NCI-H2107 treated with DMSO at 0.1 percent for 48 hours (cell line): ENCODE measurements at regions not wholly inside any gene's neighbourhood (a gene's known extent, or its start where the extent isn't known, plus 50 kb on each side); places are given as distances from the start of the nearest gene placed in this dataset.

ENCODE experiments used
- DNase-seq: peaks from one replicate; lab custom pipeline; 2025; ENCODE audit not compliant: unreplicated experiment; lab: John Stamatoyannopoulos, UW

DNA sequence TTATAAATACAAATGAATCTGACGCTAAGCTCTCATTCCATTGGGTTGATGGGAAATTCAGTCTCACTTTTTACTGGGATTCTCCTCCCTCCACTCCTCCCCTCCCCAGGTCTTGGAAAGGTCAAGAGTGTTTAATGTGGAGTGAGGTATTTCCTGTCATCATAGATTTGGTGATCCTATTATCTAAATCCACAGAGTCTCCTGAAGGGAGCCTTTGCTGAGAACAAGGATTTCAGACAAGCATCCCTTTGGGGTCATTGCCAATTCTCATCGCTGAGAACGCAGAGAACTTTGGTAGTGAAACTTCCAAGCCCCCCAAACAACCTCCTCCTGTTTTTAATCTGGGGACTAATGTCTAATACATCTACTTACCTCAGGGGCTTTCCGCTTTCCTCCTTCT is 297.9 kb downstream of the OTOL1 start:
- DNase-seq: no peak

DNA sequence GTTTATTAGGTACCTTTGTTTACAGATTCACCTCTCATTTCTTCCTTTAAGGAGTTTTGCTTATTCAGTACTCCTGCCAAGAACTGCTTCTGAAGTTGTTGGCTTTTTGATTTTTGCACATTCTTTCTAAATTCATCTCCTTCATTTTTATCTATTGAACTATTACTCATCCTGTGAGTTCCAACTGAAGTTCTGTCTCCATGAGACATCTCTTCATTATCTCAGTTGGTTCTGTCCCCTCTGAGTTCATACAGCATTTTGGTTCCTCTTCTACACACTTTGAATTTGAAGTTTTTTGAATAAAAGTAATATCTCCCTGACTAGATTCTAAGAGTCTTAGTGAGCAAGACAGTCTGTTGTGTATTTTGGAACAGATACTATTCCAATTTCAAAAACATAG is 299.7 kb downstream of the OTOL1 start:
- DNase-seq: no peak

DNA sequence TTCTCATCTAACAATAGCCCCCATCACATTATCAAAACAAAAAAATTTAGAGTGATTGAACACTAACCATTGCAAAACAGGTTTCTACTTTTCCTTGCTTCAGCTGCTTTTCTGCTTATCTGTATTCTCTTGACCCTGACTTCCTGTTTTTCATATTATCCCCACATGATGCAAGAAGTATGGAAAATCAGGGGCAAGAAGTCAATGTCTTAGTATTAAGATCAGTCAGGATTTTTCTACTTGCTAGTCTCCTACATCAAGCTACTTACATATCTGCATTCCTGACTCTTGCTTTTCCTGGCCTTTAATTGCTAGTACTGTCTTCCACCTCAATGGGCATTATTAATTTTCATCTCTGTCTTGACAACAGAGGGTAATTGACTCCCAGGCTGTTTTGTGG is 300.2 kb downstream of the OTOL1 start:
- no peak for DNase-seq

DNA sequence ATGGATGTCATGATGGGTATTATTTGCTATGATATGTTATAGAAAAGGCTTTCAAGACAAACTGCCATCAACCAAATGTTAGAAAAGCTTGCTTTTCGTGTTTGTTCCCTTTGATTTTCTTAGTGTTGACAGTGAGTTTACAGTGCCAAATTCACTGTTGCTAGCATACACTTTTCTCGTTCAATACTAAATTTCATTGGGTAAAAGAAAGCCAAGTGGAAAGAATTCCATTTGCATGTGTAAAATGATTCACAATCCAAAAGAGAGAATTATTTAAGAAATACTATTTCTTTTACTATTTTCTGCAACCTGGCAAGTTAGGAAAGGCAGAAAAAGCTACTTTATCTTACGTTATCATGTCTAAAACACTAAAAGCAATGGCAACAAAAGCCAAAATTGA is 301.4 kb downstream of the OTOL1 start:
- DNase-seq: no peak

DNA sequence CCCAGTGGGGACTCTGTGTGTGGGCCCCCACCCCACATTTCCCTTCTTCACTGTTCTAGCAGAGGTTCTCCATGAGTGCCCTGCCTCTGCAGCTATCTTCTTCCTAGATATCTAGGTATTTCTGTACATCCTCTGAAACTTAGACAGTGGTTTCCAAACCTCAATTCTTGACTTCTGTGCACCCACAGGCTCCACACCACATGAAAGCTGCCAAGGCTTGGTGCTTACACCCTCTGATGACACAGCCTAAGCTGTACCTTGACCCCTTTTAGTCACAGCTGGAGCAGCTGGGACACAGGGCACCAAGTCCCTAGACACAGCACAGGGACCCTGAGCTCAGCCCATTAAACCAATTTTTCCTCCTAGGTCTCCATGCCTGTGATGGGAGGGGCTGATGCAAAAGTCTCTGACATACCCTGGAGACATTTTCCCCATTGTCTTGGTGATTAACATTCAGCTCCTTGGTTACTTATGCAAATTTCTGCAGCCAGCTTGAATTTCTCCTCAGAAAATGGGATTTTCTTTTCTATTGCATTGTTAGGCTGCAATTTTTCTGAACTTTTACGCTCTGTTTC is 304.5 kb downstream of the OTOL1 start:
- DNase-seq: no peak

DNA sequence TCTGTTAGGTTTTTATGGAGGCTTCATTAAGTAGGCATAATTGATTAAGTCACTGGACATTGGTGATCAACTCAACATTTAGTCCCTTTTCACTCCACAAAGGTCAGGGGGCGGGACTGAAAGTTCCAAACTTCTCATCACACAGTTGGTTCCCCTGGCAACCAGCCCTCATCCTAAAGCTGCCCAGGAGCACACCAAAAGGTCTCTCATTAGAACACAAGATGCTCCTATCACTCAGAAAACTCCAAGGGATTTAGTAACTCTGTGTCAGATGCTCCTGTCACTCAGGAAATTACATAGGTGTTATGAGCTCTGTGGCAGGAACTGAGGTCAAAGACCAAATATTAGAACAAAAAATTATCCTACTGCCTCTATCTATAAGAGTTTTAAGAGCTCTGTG is 321.5 kb downstream of the OTOL1 start:
- no peak for DNase-seq

DNA sequence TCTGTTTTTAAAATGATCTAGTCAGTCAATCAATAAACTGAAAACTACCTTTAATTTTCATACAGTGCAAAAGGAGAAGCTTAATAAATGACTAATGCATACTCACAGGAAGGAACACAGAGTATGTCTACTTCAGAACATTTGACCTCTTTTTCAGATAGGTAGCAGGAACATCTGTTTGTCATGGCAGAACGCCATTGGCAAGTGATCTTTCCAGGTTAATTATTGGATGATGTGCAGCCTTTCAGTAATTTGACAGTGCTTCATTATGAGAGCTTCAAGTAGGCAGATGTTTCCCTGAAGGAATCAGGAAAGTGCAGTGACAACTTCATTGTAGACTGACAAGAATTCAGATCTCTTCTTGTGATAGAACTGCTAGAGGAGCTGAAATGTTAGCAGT is 325.0 kb downstream of the OTOL1 start:
- DNase-seq: no peak

DNA sequence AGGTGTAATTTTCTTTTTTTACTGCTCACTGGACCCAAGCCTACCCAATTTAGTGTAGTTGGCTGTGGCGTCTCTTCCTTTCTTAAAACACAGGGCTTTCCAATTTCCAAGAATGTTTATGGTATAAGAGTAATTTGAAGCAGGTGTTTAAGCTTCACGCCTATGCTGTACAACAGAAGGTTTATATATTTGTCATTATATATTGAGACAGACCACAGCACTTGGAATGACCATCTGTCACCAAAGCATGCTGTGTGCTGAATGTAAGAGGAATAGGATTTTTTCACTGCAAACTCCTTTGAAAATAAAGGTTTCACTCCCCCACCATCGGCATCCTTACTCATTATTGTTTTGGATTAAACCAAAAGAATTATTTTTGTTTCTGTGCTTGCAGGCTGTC is 325.7 kb downstream of the OTOL1 start:
- DNase-seq: no peak

DNA sequence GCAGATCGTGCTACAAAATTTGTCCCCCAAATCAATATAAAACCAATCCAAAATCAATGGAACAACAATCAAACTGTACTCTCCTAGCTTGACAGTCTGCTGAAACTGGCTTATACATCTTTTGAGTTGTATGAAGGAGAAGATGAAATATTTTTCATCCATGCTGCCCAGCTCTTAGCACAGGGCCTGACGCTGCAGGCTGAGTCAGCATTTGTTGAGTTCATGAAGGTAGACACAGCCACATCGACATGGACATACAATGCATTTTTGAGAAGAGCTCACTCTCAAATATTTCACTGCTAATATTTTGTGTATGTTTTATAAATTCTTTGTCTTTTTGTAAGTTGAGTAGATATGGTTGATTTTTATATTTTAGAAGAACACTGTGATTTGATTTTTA is 327.3 kb downstream of the OTOL1 start:
- no peak for DNase-seq

DNA sequence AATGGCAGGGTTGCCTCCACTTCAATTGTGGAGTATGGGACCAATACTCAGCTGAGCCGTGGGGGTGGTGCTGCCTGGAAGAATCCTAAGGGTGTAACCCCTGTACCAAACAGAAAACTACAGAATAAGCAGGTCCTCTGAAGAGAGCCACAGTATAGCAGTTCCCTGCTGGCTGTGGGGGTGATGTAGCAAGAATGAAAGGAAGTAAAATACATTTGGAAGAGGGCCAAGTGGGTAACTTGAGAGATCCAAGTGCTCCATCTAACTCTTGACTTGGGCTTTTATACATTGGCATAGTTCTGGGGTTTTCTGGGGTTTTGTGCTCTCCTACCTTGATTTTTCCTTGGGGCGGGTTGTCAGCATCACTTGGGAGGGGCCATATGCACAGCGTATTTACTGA is 341.4 kb downstream of the OTOL1 start:
- no peak for DNase-seq

DNA sequence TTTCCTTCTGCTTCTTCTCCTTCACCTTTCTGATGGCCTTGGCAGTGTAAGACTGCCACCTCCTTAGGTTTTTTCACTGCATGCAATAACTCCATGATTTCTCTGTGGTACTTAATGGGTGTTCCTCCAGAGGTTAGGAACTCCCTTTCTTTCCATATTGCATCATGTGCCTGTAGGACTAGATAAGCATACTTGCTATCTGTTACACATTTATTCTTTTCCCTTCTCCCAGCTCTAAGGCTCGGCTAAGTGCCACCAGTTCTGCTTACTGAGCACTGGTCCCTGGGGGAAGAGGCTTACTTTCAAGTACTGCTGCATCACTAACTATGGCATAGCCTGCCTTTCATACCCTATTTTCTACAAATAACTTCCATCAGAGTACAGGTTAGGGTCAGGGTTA is 351.8 kb downstream of the OTOL1 start:
- DNase-seq: no peak

DNA sequence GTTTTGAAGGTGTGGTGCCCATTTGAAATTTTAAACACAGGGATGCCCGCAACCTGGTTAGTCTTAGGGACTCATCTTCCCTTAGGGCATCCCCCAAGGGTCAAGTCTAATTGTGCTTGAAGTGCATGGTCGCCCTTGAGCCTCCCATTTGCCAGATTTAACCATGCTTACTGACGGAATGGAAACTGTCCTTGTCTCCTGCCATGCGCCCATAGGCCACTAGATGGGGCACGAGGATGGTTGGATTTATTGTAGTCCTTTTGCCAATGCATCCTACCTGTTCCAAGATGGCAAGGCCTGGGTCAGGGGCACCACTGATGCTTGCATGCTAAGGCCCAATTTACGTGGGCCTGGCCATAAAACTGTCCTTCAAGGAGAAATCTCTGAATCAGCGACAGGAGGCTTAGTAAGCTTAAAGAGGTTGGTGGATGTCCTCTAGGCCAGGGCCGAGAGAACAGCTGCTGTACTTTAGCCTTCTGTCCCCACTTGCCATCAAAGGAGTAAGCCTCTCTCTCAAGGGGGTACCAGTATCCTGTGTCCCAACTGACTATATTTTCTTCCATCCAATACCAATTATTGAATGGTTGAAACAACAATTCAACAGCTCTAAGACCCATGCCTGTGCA is 355.4 kb downstream of the OTOL1 start:
- no peak for DNase-seq

DNA sequence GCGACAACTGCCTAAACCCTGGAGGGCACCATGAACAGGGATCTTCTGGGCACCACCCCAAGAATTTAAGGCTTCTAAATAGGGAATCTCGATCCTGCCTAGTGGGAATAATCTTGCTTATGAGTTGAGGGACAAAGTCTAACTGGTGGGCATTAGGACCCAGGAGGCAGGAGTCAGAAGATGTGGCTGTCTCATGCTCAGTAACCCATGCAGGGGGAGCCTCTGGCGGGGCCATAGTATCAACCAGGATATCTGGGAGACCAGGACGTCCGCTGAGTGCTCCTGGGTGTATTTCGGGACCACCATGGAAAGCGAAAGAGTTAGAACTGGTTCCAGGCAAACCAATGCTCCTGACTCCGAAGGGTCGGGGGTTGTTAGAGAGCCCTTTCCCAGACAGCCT is 356.1 kb downstream of the OTOL1 start:
- no peak for DNase-seq

DNA sequence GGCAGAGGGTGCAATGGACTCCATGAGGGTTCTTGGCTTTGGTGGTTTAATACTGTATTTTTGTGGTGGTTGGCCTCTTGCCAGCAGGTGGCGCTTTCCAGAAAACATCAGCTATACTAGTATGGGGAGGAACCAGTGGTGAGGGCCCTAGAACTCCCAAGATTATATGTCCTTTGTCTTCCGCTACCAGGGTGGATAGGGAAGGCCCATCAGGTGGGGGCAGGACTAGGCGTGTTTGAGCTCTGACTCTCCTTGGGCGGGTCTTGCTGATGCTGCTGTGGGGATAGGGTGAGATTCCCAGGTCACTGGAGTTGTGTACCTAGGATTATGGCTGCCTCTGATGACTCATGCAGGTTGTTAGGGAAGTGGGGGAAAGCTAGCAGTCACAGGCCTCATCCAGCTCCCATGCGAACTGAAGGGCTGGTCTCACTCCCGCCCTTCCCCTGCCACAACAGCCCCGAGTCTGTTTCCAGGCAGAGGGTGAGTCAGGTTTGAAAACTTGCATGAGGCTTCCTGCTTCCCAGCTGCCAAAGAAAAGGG is 357.7 kb downstream of the OTOL1 start:
- no peak for DNase-seq

DNA sequence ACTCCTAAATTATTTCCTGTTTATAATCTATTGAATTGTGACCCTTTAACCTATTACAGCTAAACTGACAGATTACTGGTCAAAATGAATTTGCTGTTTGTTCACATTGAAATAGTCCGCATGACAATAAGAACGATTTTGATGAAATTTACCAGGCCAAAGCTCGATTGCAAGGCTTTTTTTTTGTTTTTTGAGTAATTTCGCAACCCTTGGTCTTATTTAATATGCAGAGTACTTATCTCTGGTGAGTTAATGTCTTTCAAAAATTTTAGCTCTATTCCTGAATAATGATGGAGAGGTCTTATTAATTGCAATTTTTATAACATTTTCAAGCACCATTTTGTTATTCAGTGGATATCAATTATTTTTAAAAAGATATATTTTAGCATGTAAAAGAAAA is 362.4 kb downstream of the OTOL1 start:
- DNase-seq: no peak

DNA sequence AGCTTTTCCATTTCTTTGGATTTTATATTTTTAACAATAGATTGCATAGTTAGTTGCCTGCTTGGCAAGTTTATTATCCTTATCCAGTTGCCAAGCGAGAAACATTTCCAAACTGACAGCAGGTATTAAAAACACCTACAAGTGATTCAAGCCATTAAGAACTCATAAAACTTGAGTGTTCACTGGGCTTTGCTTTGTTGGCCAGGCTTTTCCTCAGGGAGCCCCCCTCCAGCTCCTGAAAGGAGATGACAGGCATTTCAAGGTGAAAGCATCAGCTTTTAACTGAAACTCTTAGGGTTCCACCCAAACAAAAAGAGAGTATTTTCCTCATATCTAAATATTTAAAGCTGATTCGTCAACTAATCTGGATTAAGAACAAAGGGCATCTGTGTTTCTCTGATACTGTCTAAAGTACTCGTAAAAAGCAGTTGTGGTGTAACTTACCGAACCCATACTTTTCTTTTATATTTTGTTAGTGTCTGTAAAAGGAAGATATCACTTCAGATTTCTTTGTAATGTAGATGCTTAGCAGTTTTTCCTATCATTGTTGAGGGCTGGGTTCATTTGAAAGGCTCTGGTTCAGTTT is 363.4 kb downstream of the OTOL1 start:
- DNase-seq: no peak

DNA sequence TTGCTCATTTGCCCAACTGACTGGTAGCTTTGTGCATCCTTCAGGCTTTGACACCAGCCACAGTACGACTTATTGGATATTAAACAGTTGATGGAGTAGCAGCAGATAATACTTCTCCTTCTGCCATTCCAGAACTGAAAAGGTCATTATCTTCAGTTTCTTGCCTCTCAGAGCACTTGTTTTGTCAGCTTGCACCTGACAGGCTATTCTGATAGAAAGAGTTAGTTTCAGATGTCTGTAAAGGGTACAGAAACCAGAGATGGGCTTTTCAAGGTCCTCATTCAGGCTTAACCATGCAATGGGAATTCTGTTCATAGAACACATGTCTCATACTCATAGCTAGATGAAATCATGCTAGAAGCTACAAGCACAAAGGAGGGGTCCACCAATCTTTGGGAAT is 367.2 kb downstream of the OTOL1 start:
- no peak for DNase-seq

DNA sequence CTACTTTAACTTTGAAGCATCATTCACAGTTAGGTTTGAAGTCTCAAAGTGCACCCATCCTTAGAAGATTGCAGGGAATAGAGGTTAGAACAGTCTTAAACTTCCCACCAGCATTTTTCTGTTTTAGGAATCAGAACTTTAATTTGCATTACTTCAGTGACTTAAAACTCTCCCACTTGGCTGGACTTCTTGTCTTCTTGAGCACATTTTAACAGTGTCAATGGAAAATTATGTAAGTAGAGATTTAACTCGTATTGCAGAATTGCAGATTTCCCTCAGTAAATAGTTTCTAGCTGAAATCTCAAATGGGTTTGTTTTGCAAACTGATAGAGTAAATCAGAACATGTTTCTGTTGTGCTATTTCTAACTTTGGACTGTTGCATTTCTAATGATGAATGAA is 369.6 kb downstream of the OTOL1 start:
- DNase-seq: no peak

DNA sequence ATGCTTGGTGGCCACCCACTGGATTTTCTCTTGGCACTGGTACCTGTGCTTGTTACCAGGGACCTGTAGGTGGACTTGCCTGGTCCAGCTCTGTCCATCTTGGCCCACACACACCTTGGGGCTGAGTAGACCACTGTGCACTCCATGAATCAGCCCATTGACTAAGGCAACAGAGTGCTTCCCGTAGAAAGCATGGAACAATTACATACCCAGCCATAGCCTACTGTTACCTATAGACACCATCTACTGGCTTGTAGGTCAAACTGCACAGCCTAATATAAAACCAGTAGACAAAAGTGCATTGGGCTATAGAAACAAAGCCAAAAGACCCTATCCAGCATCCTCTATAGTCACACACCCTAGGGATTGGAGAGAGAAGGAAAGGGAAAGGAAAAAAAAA is 378.9 kb downstream of the OTOL1 start:
- DNase-seq: no peak

DNA sequence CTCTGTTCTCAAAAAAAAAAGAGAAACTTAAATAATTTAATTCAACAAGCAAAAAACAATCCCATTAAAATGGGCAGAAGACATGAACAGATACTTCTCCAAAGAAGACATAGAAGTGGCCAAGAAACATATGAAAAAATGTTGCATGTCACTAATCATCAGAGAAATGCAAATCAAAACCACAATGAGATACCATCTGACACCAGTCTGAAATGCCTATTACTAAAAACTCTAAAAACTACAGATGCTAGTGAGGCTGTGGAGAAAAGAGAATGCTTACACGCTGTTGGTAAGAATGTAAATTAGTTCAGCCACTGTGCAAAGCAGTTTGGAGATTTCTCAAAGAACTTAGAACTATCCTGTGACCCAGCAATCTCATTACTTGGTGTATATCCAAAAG is 382.9 kb downstream of the OTOL1 start:
- no peak for DNase-seq

DNA sequence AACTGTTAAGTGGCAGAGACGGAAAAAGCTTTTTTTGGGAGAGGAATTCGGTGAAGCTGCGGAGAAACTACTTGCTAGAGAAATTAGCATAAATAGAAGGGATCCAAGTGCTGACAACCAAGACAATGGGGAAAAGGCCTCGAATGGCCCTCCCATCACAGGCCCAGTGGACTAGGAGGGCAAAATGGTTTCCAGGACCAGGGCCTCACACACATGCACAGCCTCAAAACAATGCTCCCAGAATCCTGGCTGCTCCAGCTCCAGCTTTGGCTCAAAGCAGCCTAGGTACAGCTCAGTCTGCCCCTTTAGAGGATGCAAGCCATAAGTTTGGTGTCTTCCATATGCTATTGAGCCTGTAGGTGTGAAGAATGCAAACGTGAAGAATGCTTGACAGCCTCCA is 388.2 kb downstream of the OTOL1 start:
- DNase-seq: no peak

DNA sequence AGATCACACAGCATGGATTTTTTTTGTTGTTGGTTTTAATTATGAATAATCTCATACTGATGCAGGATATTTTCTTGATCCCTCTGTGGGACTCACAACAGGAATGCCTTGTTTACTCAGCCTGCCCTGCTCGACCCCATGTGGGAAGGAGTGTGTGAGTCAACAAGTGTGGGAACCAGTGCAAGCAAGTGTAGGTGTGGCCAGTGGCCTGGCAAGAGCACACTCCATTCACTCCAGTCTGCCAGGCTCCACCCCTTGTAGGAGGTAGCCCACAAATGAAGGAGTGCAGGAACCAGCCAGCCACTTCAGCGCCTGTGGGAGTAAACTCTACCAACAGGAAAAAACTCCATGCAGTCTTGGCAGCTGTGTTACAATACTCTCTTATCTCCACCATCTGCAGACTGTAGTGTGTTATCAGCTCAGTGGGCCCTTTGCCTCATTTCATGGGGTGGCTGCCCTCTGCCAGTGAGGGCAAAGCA is 393.6 kb downstream of the OTOL1 start:
- no peak for DNase-seq

DNA sequence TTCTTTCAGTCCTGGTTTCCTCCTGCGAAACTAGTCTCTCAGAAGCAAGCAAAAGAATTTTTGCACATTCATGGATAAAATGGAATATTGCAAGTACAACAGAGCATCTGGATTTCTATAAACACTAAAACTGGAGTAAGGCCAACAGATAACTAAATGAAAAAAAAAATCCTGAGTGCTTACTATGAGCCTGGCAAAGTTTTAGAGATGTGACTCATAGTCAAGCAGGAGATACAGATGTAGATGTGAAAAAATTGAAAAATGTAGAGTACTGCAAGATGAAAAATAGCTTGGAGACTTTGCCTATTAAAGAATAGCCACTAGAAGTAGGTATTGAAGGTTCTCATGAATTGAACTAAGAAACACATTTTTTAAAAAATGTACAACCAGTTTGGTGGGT is 397.4 kb downstream of the OTOL1 start:
- DNase-seq: no peak
